SK-N-SH (cell line): ENCODE measurements at regions not wholly inside any gene's neighbourhood (a gene's known extent, or its start where the extent isn't known, plus 50 kb on each side); places are given as distances from the start of the nearest gene placed in this dataset.

Source experiments
- CTCF ChIA-PET: fragments of 300-600, 350-600 bp; formaldehyde crosslinking; extraction: SDS; loops from one replicate; lab custom pipeline; 2021; lab: Yijun Ruan, JAX
- POLR2A ChIA-PET: fragments of 350-600 bp; sonication (Branson Sonifier 250); formaldehyde crosslinking; extraction: SDS; loops from one replicate; lab custom pipeline; 2020; ENCODE audit warnings: antibody characterized with exemption, inconsistent platforms; lab: Yijun Ruan, JAX
- DNase-seq: peaks from one replicate; pipeline ENCODE4 v3.0.0; 2012
- H2AFZ ChIP-seq: fragments of 200-600 bp; sonication (generic); 2 replicates; pipeline ENCODE4 v1.8.1; 2016; ENCODE audit warnings: antibody characterized with exemption, mild to moderate bottlenecking, low read depth
- H3F3A ChIP-seq: fragments of 200-600 bp; sonication (generic); replicated peaks from 2 replicates; pipeline ENCODE3; 2016; ENCODE audit warnings: antibody characterized with exemption, mild to moderate bottlenecking; ENCODE audit not compliant: insufficient read depth
- H3K27ac ChIP-seq, 2 experiments: fragments of 200-500 bp in 1 of 2; fragments of 200-600 bp in 1 of 2; sonication (Bioruptor generic) in 1 of 2; sonication (generic), shearing (Covaris generic) in 1 of 2; 2 replicates each; pipeline versions ENCODE4 v1.5.1 to v1.6.1; 2014 to 2016; ENCODE audit warnings: low read depth in 2 of 2, inconsistent platforms in 1 of 2, low read length in 1 of 2, mild to moderate bottlenecking in 1 of 2, mixed read lengths in 1 of 2
- H3K27me3 ChIP-seq: fragments of 200-600 bp; sonication (generic), shearing (Covaris generic); 2 replicates; pipeline ENCODE4 v1.6.1; 2016; ENCODE audit warnings: mixed run types; ENCODE audit not compliant: insufficient read depth
- H3K36me3 ChIP-seq, 2 experiments: fragments of 200-500 bp in 1 of 2; fragments of 200-600 bp in 1 of 2; sonication (Bioruptor generic) in 1 of 2; sonication (generic) in 1 of 2; replicated peaks in 1 of 2; 2 replicates each; pipeline versions ENCODE3 to v1.5.1; 2014 to 2016; ENCODE audit warnings: low read length in 1 of 2, mild to moderate bottlenecking in 1 of 2; ENCODE audit not compliant: insufficient read depth in 2 of 2, control insufficient read depth in 1 of 2
- H3K4me1 ChIP-seq, 2 experiments: fragments of 200-500 bp in 1 of 2; fragments of 200-600 bp in 1 of 2; sonication (Bioruptor generic) in 1 of 2; sonication (generic), shearing (Covaris generic) in 1 of 2; 2 replicates each; pipeline versions ENCODE4 v1.5.1 to v1.6.1; 2014 to 2016; ENCODE audit warnings: low read depth in 1 of 2, low read length in 1 of 2, mixed run types in 1 of 2; ENCODE audit not compliant: insufficient read depth in 2 of 2, control insufficient read depth in 1 of 2
- H3K4me2 ChIP-seq: fragments of 200-600 bp; sonication (generic), shearing (Covaris generic); 2 replicates; pipeline ENCODE4 v1.6.1; 2017; ENCODE audit warnings: mixed run types
- H3K4me3 ChIP-seq, 2 experiments: fragments of 200-500 bp in 1 of 2; fragments of 200-600 bp in 1 of 2; sonication (Bioruptor generic) in 1 of 2; sonication (generic), shearing (Covaris generic) in 1 of 2; 2 replicates each; pipeline versions ENCODE4 v1.5.1 to v1.8.1; 2014 to 2016; ENCODE audit warnings: low read depth in 2 of 2, inconsistent platforms in 1 of 2, low read length in 1 of 2, mild to moderate bottlenecking in 1 of 2, mixed read lengths in 1 of 2, moderate library complexity in 1 of 2
- H3K79me2 ChIP-seq: fragments of 200-600 bp; sonication (generic); 2 replicates; pipeline ENCODE4 v1.8.1; 2017; ENCODE audit warnings: mild to moderate bottlenecking; ENCODE audit not compliant: insufficient read depth
- H3K9ac ChIP-seq: fragments of 200-600 bp; sonication (generic); 2 replicates; pipeline ENCODE4 v1.6.1; 2017; ENCODE audit warnings: mixed run types
- H3K9me2 ChIP-seq: fragments of 200-600 bp; sonication (generic); 2 replicates; pipeline ENCODE4 v1.6.1; 2017; ENCODE audit warnings: mixed run types
- H3K9me3 ChIP-seq: fragments of 200-600 bp; sonication (generic); 2 replicates; pipeline ENCODE4 v1.6.1; 2017; ENCODE audit warnings: mixed run types, mild to moderate bottlenecking, moderate library complexity
- H4K20me1 ChIP-seq: fragments of 200-600 bp; sonication (generic); 2 replicates; pipeline ENCODE4 v1.6.1; 2017; ENCODE audit warnings: mild to moderate bottlenecking, mixed run types; ENCODE audit not compliant: insufficient read depth
- CTCF ChIP-seq: fragments of 200-600 bp; sonication (generic); IDR thresholded peaks from 2 replicates; pipeline ENCODE4 v1.6.1; 2017; ENCODE audit warnings: antibody characterized with exemption, mild to moderate bottlenecking, moderate library complexity
- EP300 ChIP-seq, 2 experiments: IDR thresholded peaks; 2 replicates each; pipeline versions ENCODE4 v1.4.0 to v1.6.1; 2012; ENCODE audit warnings: borderline replicate concordance in 1 of 2, low read depth in 1 of 2, low read length in 1 of 2
- FOSL2 ChIP-seq: IDR thresholded peaks from 2 replicates; pipeline ENCODE4 v1.4.0; 2012; ENCODE audit warnings: low read depth, mild to moderate bottlenecking, moderate library complexity, borderline replicate concordance
- FOXJ3 ChIP-seq: sonication (generic); formaldehyde crosslinking; IDR thresholded peaks from 2 replicates; pipeline ENCODE4 v1.5.1; 2020; ENCODE audit warnings: mild to moderate bottlenecking, missing genetic modification reagents
- GATA2 ChIP-seq: sonication (generic); formaldehyde crosslinking; IDR thresholded peaks from 2 replicates; pipeline ENCODE4 v1.5.0; 2020; ENCODE audit warnings: mild to moderate bottlenecking, missing genetic modification reagents
- JUND ChIP-seq: IDR thresholded peaks from 2 replicates; pipeline ENCODE4 v1.4.0; 2012
- NFIC ChIP-seq: IDR thresholded peaks from 2 replicates; pipeline ENCODE4 v1.4.0; 2012; ENCODE audit warnings: borderline replicate concordance
- REST ChIP-seq: IDR thresholded peaks from 2 replicates; pipeline ENCODE4 v1.6.1; 2012; ENCODE audit warnings: mild to moderate bottlenecking, low read depth, low read length, moderate library complexity
- RFX5 ChIP-seq: IDR thresholded peaks from 2 replicates; pipeline ENCODE4 v1.6.1; 2012; ENCODE audit warnings: mild to moderate bottlenecking, improper control_type of control experiment, low read length
- SIN3A ChIP-seq: IDR thresholded peaks from 2 replicates; pipeline ENCODE4 v1.6.1; 2012; ENCODE audit warnings: low read depth, mild to moderate bottlenecking, low read length, moderate library complexity, borderline replicate concordance
- TCF12 ChIP-seq: IDR thresholded peaks from 2 replicates; pipeline ENCODE4 v1.4.0; 2012
- USF1 ChIP-seq: IDR thresholded peaks from 2 replicates; pipeline ENCODE4 v1.4.0; 2012; ENCODE audit warnings: low read depth, borderline replicate concordance
- USF2 ChIP-seq: fragments of 150-350 bp; IDR thresholded peaks from 2 replicates; pipeline ENCODE4 v1.6.1; 2017; ENCODE audit warnings: antibody characterized with exemption, low read length, low read depth, borderline replicate concordance
- WGBS: methylation state at CpG from one replicate; pipeline ENCODE4 v1.1.6; 2017; ENCODE audit warnings: low lambda C conversion rate; 5-methylcytosine and 5-hydroxymethylcytosine counted together

- WGBS = 63% methylated on average over 1 of the region's 1 CpG
- ChIA-PET CTCF (no interaction called here), POLR2A (no interaction called here)
- H3K27me3 ChIP-seq = no peaks in the 10 kb centered on the region
- peaks cover 0 to 2% of the 10 kb centered on the region in 2 experiments; a peak in 1 of 4 replicates for H3K4me1 ChIP-seq
- no peak for TF ChIP-seq USF1
- TF ChIP-seq USF2 = no peak
- no peak for TF ChIP-seq EP300 (IDR thresholded peaks at IDR 0.05; ENCODE audit: borderline replicate concordance in 1 of 2, low read depth in 1 of 2, low read length in 1 of 2)
- TF ChIP-seq GATA2 (CRISPR knock-in tag) = no peak
- TF ChIP-seq FOXJ3 (CRISPR knock-in tag) = no peak
- TF ChIP-seq REST = no peak
- TF ChIP-seq TCF12 = no peak
- TF ChIP-seq CTCF = no peak
- TF ChIP-seq NFIC = no peak
- H3K79me2 ChIP-seq = no peaks in the 10 kb centered on the region
- H3K4me3 ChIP-seq = no peak overlapping the region
- no peaks in the 10 kb centered on the region for H3F3A ChIP-seq
- H2AFZ ChIP-seq = no peak overlapping the region
- H3K4me2 ChIP-seq = no peak overlapping the region
- H4K20me1 ChIP-seq = no peaks in the 10 kb centered on the region
- DNase-seq = no peak
- no peaks in the 10 kb centered on the region for H3K36me3 ChIP-seq
- no peak overlapping the region for H3K9ac ChIP-seq
- H3K9me3 ChIP-seq = no peaks in the 10 kb centered on the region
- no peaks in the 10 kb centered on the region for H3K9me2 ChIP-seq
- H3K27ac ChIP-seq = no peak overlapping the region
Observed at GRCh38 chr12:43147878-43148277, 404.1 kb downstream of the ADAMTS20 start.

GRCh38 chr12:43145481-43145880 is 406.5 kb downstream of the ADAMTS20 start:
- POLR2A ChIA-PET = no interaction called here
- Histone ChIP-seq H3K27me3 (no peaks in the 10 kb centered on the region), H3K9ac (no peak overlapping the region), H3K4me2 (no peak overlapping the region), H3K9me2 (no peaks in the 10 kb centered on the region), H3K9me3 (no peaks in the 10 kb centered on the region), H3K79me2 (no peaks in the 10 kb centered on the region), H3K27ac (no peak overlapping the region), H4K20me1 (no peaks in the 10 kb centered on the region), H3K4me1 (peaks cover 0 to 2% of the 10 kb centered on the region in 2 experiments; a peak in 1 of 4 replicates), H2AFZ (no peak overlapping the region), H3F3A (no peaks in the 10 kb centered on the region), H3K4me3 (no peak overlapping the region), H3K36me3 (no peaks in the 10 kb centered on the region)
- CTCF ChIA-PET = no interaction called here
- WGBS = 49% methylated on average over 2 of the region's 2 CpGs
- DNase-seq = no peak
- no peak for TF ChIP-seq RFX5
- no peak for TF ChIP-seq REST
- no peak for TF ChIP-seq FOSL2
- TF ChIP-seq SIN3A = no peak
- no peak for TF ChIP-seq CTCF
- TF ChIP-seq JUND = no peak
